ENCODE measurements at regions not wholly inside any gene's neighbourhood (a gene's known extent, or its start where the extent isn't known, plus 50 kb on each side); places are given as distances from the start of the nearest gene placed in this dataset.
A peak's percentile ranks its signal among the peaks of the same experiment; 100 is the strongest.
"Not testable (repeated sequence)": the region's sequence is repeated elsewhere in the genome, so short reads cannot be mapped to it uniquely, and the experiment has no call there.

DNA sequence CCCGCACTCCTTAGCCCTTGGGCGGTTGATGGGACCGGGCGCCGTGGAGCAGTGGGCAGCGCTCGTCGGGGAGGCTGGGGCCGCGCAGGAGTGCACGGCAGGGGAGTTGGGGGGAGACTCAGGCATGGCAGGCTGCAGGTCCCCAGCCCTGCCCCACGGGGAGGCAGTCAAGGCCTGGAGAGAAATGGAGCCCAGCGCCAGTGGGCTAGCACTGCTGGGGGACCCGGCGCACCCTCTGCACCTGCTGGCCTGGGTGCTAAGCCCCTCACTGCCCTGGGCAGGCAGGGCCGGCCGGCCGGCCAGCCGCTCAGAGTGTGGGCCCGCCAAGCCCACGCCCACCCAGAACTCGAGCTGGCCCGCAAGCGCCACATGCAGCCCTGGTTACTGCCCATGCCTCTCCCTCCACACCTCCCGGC is 147.2 kb upstream of the PITRM1 start:
- no peak for TF ChIP-seq POLR2AphosphoS5 (IDR thresholded peaks at IDR 0.05; ENCODE audit: low read depth)
- TF ChIP-seq, protein P1, sequence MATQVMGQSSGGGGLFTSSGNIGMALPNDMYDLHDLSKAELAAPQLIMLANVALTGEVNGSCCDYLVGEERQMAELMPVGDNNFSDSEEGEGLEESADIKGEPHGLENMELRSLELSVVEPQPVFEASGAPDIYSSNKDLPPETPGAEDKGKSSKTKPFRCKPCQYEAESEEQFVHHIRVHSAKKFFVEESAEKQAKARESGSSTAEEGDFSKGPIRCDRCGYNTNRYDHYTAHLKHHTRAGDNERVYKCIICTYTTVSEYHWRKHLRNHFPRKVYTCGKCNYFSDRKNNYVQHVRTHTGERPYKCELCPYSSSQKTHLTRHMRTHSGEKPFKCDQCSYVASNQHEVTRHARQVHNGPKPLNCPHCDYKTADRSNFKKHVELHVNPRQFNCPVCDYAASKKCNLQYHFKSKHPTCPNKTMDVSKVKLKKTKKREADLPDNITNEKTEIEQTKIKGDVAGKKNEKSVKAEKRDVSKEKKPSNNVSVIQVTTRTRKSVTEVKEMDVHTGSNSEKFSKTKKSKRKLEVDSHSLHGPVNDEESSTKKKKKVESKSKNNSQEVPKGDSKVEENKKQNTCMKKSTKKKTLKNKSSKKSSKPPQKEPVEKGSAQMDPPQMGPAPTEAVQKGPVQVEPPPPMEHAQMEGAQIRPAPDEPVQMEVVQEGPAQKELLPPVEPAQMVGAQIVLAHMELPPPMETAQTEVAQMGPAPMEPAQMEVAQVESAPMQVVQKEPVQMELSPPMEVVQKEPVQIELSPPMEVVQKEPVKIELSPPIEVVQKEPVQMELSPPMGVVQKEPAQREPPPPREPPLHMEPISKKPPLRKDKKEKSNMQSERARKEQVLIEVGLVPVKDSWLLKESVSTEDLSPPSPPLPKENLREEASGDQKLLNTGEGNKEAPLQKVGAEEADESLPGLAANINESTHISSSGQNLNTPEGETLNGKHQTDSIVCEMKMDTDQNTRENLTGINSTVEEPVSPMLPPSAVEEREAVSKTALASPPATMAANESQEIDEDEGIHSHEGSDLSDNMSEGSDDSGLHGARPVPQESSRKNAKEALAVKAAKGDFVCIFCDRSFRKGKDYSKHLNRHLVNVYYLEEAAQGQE (IDR thresholded peaks at IDR 0.05; ENCODE audit: insufficient replicate concordance, low read depth), result no peak
- no peak for TF ChIP-seq GABPA (IDR thresholded peaks at IDR 0.05; ENCODE audit: low read depth)
- TF ChIP-seq, protein P2, sequence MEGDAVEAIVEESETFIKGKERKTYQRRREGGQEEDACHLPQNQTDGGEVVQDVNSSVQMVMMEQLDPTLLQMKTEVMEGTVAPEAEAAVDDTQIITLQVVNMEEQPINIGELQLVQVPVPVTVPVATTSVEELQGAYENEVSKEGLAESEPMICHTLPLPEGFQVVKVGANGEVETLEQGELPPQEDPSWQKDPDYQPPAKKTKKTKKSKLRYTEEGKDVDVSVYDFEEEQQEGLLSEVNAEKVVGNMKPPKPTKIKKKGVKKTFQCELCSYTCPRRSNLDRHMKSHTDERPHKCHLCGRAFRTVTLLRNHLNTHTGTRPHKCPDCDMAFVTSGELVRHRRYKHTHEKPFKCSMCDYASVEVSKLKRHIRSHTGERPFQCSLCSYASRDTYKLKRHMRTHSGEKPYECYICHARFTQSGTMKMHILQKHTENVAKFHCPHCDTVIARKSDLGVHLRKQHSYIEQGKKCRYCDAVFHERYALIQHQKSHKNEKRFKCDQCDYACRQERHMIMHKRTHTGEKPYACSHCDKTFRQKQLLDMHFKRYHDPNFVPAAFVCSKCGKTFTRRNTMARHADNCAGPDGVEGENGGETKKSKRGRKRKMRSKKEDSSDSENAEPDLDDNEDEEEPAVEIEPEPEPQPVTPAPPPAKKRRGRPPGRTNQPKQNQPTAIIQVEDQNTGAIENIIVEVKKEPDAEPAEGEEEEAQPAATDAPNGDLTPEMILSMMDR (IDR thresholded peaks at IDR 0.05; ENCODE audit: insufficient read depth, low read length), result no peak
- no peak for TF ChIP-seq SPI1 (IDR thresholded peaks at IDR 0.05; ENCODE audit: borderline replicate concordance, low read depth)
- Histone ChIP-seq H3K27ac (replicated peaks) (no peak overlapping the region), H3K27me3 (ENCODE audit: insufficient read depth, poor library complexity, severe bottlenecking) (no peaks in the 10 kb centered on the region), H3K4me3 (replicated peaks; ENCODE audit: insufficient read depth, low read length) (no peak overlapping the region)
- DNase-seq (ENCODE audit: low read depth in 1 of 2, low spot score in 1 of 2), result no peak

DNA sequence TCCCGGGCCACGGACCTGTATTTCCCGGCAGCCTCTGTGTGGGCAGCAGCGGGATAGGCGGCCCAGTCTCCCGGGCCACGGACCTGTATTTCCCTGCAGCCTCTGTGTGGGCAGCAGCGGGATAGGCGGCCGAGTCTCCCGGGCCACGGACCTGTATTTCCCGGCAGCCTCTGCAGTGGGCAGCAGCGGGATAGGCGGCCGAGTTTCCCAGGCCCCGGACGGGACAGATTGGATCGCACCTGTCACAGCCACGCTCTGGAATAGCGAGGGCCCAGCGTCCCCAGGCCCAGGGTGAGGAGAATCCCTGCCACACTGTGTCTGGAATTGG is 145.9 kb upstream of the PITRM1 start:
- not testable (repeated sequence) for H3K27me3 ChIP-seq (ENCODE audit: insufficient read depth, poor library complexity, severe bottlenecking); H3K4me3 ChIP-seq (replicated peaks; ENCODE audit: insufficient read depth, low read length); H3K27ac ChIP-seq (replicated peaks); DNase-seq (ENCODE audit: low read depth in 1 of 2, low spot score in 1 of 2)

DNA sequence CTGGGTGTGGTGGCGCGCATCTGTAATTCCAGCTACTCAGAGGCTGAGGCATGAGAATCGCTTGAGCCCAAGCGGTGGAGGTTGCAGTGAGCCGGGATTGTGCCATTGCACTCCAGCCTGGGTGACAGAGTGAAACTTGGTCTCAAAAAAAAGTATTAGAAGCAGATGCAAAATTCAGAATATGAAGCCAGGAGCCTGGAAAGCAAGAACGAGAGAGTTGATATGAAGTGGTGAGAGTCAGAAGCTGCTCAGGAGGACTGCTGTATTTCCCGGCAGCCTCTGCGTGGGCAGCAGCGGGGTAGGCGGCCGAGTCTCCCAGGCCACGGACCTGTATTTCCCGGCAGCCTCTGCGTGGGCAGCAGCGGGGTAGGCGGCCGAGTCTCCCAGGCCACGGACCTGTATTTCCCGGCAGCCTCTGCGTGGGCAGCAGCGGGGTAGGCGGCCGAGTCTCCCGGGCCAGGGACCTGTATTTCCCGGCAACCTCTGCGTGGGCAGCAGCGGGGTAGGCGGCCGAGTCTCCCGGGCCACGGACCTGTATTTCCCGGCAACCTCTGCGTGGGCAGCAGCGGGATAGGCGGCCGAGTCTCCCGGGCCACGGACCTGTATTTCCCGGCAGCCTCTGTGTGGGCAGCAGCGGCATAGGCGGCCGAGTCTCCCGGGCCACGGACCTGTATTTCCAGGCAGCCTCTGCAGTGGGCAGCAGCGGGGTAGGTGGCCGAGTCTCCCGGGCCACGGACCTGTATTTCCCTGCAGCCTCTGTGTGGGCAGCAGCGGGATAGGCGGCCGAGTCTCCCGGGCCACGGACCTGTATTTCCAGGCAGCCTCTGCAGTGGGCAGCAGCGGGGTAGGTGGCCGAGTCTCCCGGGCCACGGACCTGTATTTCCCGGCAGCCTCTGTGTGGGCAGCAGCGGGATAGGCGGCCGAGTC is 145.2 kb upstream of the PITRM1 start:
- H3K27ac ChIP-seq (replicated peaks); H3K4me3 ChIP-seq (replicated peaks; ENCODE audit: insufficient read depth, low read length); DNase-seq (ENCODE audit: low read depth in 1 of 2, low spot score in 1 of 2): not testable (repeated sequence)

DNA sequence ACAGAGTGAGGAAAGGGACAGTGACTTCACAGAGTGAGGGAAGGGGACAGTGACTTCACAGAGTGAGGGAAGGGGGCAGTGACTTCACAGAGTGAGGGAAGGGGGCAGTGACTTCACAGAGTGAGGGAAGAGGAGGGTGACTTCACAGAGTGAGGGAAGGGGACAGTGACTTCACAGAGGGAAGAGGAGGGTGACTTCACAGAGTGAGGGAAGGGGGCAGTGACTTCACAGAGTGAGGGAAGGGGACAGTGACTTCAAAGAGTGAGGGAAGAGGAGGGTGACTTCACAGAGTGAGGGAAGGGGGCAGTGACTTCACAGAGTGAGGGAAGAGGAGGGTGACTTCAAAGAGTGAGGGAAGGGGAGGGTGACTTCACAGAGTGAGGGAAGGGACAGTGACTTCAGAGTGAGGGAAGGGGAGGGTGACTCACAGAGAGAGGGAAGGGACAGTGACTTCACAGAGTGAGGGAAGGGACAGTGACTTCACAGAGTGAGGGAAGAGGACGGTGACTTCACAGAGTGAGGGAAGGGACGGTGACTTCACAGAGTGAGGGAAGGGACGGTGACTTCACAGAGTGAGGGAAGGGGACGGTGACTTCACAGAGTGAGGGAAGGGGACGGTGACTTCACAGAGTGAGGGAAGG is 142.0 kb upstream of the PITRM1 start:
- DNase-seq (ENCODE audit: low read depth in 1 of 2, low spot score in 1 of 2); H3K4me3 ChIP-seq (replicated peaks; ENCODE audit: insufficient read depth, low read length); H3K27me3 ChIP-seq (ENCODE audit: insufficient read depth, poor library complexity, severe bottlenecking); H3K27ac ChIP-seq (replicated peaks): not testable (repeated sequence)

More for the DNA sequence above, 145.2 kb upstream of the PITRM1 start:
- not testable (repeated sequence) for H3K27me3 ChIP-seq (ENCODE audit: insufficient read depth, poor library complexity, severe bottlenecking)

DNA sequence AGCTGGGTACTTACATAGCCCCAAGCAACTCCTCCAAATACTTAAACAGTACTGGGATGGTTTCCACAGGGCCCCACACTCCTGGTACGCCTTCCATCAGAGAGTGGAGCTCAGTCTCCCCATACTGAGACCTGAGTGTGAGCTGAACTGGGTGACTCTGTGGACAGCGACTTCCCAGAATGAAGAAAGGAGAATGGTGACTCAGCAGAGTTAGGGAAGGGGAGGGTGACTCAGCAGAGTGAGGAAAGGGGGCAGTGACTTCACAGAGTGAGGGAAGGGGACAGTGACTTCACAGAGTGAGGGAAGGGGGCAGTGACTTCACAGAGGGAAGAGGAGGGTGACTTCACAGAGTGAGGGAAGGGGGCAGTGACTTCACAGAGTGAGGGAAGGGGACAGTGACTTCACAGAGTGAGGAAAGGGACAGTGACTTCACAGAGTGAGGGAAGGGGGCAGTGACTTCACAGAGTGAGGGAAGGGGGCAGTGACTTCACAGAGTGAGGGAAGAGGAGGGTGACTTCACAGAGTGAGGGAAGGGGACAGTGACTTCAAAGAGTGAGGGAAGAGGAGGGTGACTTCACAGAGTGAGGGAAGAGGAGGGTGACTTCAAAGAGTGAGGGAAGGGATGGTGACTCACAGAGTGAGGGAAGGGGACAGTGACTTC is 141.3 kb upstream of the PITRM1 start:
- TF ChIP-seq, protein P1 (IDR thresholded peaks at IDR 0.05; ENCODE audit: insufficient replicate concordance, low read depth), result peak; percentile 76
- DNase-seq (ENCODE audit: low read depth in 1 of 2, low spot score in 1 of 2), result peak; percentile 1 to 6
- H3K27me3 ChIP-seq (ENCODE audit: insufficient read depth, poor library complexity, severe bottlenecking); H3K27ac ChIP-seq (replicated peaks); H3K4me3 ChIP-seq (replicated peaks; ENCODE audit: insufficient read depth, low read length): not testable (repeated sequence)
